GM23338 (cell line): ENCODE measurements at regions not wholly inside any gene's neighbourhood (a gene's known extent, or its start where the extent isn't known, plus 50 kb on each side); places are given as distances from the start of the nearest gene placed in this dataset.

Experiments
- ATAC-seq: fragments of 200-7000 bp; cut with Tn5 transposase; 3 replicates; pipeline ENCODE4 v1.9.1; 2020
- DNase-seq: peaks from one replicate; pipeline ENCODE4 v3.0.0-alpha.2; 2015; ENCODE audit warnings: low spot score
- H2AFZ ChIP-seq: fragments of 200-600 bp; sonication (generic); 2 replicates; pipeline ENCODE4 v1.8.0; 2016; ENCODE audit warnings: antibody characterized with exemption, mild to moderate bottlenecking, moderate library complexity
- H3F3A ChIP-seq: fragments of 200-600 bp; sonication (generic); replicated peaks from 2 replicates; pipeline ENCODE4 v1.8.0; 2017; ENCODE audit warnings: antibody characterized with exemption, mixed run types, low read depth
- H3K27ac ChIP-seq: fragments of 200-600 bp; sonication (generic); 2 replicates; pipeline ENCODE4 v1.6.1; 2016; ENCODE audit warnings: low read depth
- H3K27me3 ChIP-seq: fragments of 200-600 bp; sonication (generic); 2 replicates; pipeline ENCODE4 v1.8.0; 2016; ENCODE audit warnings: mild to moderate bottlenecking, mixed run types, moderate library complexity; ENCODE audit not compliant: insufficient read depth
- H3K36me3 ChIP-seq: fragments of 200-600 bp; sonication (generic); 2 replicates; pipeline ENCODE4 v1.8.0; 2016; ENCODE audit warnings: mild to moderate bottlenecking; ENCODE audit not compliant: insufficient read depth
- H3K4me1 ChIP-seq: fragments of 200-600 bp; sonication (generic); 2 replicates; pipeline ENCODE4 v1.8.0; 2016; ENCODE audit warnings: mild to moderate bottlenecking, moderate library complexity; ENCODE audit not compliant: insufficient read depth
- H3K4me2 ChIP-seq: fragments of 200-600 bp; sonication (generic); 2 replicates; pipeline ENCODE4 v1.7.1; 2017; ENCODE audit warnings: mixed run types
- H3K4me3 ChIP-seq: fragments of 200-600 bp; sonication (generic); 2 replicates; pipeline ENCODE4 v1.6.1; 2016; ENCODE audit warnings: mixed run types
- H3K79me2 ChIP-seq: fragments of 200-600 bp; sonication (generic); replicated peaks from 2 replicates; pipeline ENCODE4 v1.8.0; 2017; ENCODE audit warnings: mild to moderate bottlenecking; ENCODE audit not compliant: insufficient read depth
- H3K9me2 ChIP-seq: fragments of 200-600 bp; sonication (generic); 2 replicates; pipeline ENCODE4 v1.8.0; 2017; ENCODE audit not compliant: insufficient read depth
- H4K20me1 ChIP-seq: fragments of 200-600 bp; sonication (generic); replicated peaks from 2 replicates; pipeline ENCODE4 v1.8.0; 2017; ENCODE audit warnings: mild to moderate bottlenecking; ENCODE audit not compliant: insufficient read depth
- H3K27ac Mint-ChIP-seq: 2 replicates; pipeline ENCODE4 v1.8.0; 2020; ENCODE audit warnings: inconsistent platforms, mild to moderate bottlenecking, moderate library complexity, mixed read lengths
- H3K27me3 Mint-ChIP-seq: 3 replicates; pipeline ENCODE4 v1.8.0; 2022; ENCODE audit warnings: low read depth, mild to moderate bottlenecking, moderate library complexity, mixed read lengths, inconsistent platforms; ENCODE audit not compliant: insufficient read depth, poor library complexity
- H3K36me3 Mint-ChIP-seq: 3 replicates; pipeline ENCODE4 v1.8.0; 2021; ENCODE audit warnings: low read depth, mild to moderate bottlenecking, inconsistent platforms, moderate library complexity, mixed read lengths
- H3K4me1 Mint-ChIP-seq: 3 replicates; pipeline ENCODE4 v1.8.0; 2020; ENCODE audit warnings: mild to moderate bottlenecking, inconsistent platforms, mixed read lengths
- H3K4me3 Mint-ChIP-seq: 3 replicates; pipeline ENCODE4 v1.8.0; 2021; ENCODE audit warnings: moderate library complexity, mild to moderate bottlenecking, inconsistent platforms, mixed read lengths
- H3K9me3 Mint-ChIP-seq: 3 replicates; pipeline ENCODE4 v1.8.0; 2020; ENCODE audit warnings: moderate library complexity, mild to moderate bottlenecking, inconsistent platforms, mixed read lengths
- CREB1 ChIP-seq: fragments of 250-450 bp; sonication (Bioruptor Pico); IDR thresholded peaks from 2 replicates; pipeline ENCODE4 v1.5.0; 2020; ENCODE audit warnings: low read depth, mild to moderate bottlenecking, moderate library complexity
- CTCF ChIP-seq, 2 experiments: fragments of 200-600 bp in 1 of 2; sonication (generic) in 1 of 2; conservative IDR thresholded peaks; 2 replicates each; pipeline versions ENCODE4 v1.5.1 to v1.6.1; 2016 to 2017; ENCODE audit warnings: antibody characterized with exemption in 2 of 2, low read depth in 2 of 2, mild to moderate bottlenecking in 2 of 2, moderate library complexity in 1 of 2
- EZH2 ChIP-seq: fragments of 200-600 bp; sonication (generic); IDR thresholded peaks from one replicate; pipeline ENCODE4 v1.8.0; 2017; ENCODE audit warnings: antibody characterized with exemption, mild to moderate bottlenecking, low read depth; ENCODE audit not compliant: unreplicated experiment
- EZH2phosphoT487 ChIP-seq: fragments of 200-600 bp; sonication (generic); IDR thresholded peaks from one replicate; pipeline ENCODE4 v1.8.1; 2018; ENCODE audit warnings: antibody characterized with exemption; ENCODE audit not compliant: unreplicated experiment
- JUNB ChIP-seq: IDR thresholded peaks from one replicate; pipeline ENCODE4 v1.6.1; 2016; ENCODE audit warnings: antibody characterized with exemption; ENCODE audit not compliant: unreplicated experiment
- NANOG ChIP-seq: IDR thresholded peaks from 2 replicates; pipeline ENCODE4 v1.6.1; 2016; ENCODE audit warnings: antibody characterized with exemption, borderline replicate concordance
- POLR2AphosphoS5 ChIP-seq: IDR thresholded peaks from 2 replicates; pipeline ENCODE4 v1.6.1; 2016; ENCODE audit warnings: antibody characterized with exemption, low read depth
- STAT1 ChIP-seq: IDR thresholded peaks from one replicate; pipeline ENCODE4 v1.6.1; 2016; ENCODE audit warnings: antibody characterized with exemption; ENCODE audit not compliant: unreplicated experiment
- ZNF114 ChIP-seq: fragments of 250-450 bp; sonication (Bioruptor Pico); IDR thresholded peaks from 2 replicates; pipeline ENCODE4 v1.5.0; 2020; ENCODE audit warnings: mild to moderate bottlenecking, moderate library complexity
- ZNF331 ChIP-seq: fragments of 250-450 bp; sonication (Bioruptor Pico); IDR thresholded peaks from 2 replicates; pipeline ENCODE4 v1.5.0; 2020; ENCODE audit warnings: low read depth, mild to moderate bottlenecking, moderate library complexity
- TF ChIP-seq, protein P1 (sequence below): IDR thresholded peaks from 2 replicates; pipeline ENCODE4 v1.6.1; 2016; ENCODE audit warnings: antibody characterized with exemption
- TF ChIP-seq, protein P2 (sequence below): fragments of 250-450 bp; sonication (Bioruptor Pico); IDR thresholded peaks from 2 replicates; pipeline ENCODE4 v1.5.0; 2020; ENCODE audit warnings: mild to moderate bottlenecking, moderate library complexity
- TF ChIP-seq, protein P3 (sequence below): IDR thresholded peaks from one replicate; pipeline ENCODE4 v1.6.1; 2018; ENCODE audit warnings: antibody characterized with exemption; ENCODE audit not compliant: unreplicated experiment

GRCh38 chr15:31925541-31925940 is 104.8 kb upstream of the CHRNA7 start:
- Histone ChIP-seq H3F3A (no peaks in the 10 kb centered on the region), H4K20me1 (no peaks in the 10 kb centered on the region), H3K4me1 (no peaks in the 10 kb centered on the region), H3K27me3 (no peaks in the 10 kb centered on the region), H3K36me3 (peaks cover 11% of the 10 kb centered on the region; the same call in 1 of the 2 replicates), H2AFZ (no peak overlapping the region), H3K9me2 (no peaks in the 10 kb centered on the region), H3K4me2 (no peak overlapping the region), H3K79me2 (no peaks in the 10 kb centered on the region), H3K27ac (no peak overlapping the region), H3K4me3 (no peak overlapping the region)
- TF ChIP-seq NANOG (no peak), EZH2 (no peak), STAT1 (no peak), CTCF (conservative IDR thresholded peaks at IDR 0.05; ENCODE audit: low read depth in 2 of 2) (no peak), ZNF114 (CRISPR knock-in tag) (no peak), ZNF331 (CRISPR knock-in tag) (no peak), CREB1 (CRISPR knock-in tag) (no peak), EZH2phosphoT487 (no peak), POLR2AphosphoS5 (no peak), JUNB (no peak)
- TF ChIP-seq, protein P1, sequence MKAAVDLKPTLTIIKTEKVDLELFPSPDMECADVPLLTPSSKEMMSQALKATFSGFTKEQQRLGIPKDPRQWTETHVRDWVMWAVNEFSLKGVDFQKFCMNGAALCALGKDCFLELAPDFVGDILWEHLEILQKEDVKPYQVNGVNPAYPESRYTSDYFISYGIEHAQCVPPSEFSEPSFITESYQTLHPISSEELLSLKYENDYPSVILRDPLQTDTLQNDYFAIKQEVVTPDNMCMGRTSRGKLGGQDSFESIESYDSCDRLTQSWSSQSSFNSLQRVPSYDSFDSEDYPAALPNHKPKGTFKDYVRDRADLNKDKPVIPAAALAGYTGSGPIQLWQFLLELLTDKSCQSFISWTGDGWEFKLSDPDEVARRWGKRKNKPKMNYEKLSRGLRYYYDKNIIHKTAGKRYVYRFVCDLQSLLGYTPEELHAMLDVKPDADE = no peak
- TF ChIP-seq, protein P2, sequence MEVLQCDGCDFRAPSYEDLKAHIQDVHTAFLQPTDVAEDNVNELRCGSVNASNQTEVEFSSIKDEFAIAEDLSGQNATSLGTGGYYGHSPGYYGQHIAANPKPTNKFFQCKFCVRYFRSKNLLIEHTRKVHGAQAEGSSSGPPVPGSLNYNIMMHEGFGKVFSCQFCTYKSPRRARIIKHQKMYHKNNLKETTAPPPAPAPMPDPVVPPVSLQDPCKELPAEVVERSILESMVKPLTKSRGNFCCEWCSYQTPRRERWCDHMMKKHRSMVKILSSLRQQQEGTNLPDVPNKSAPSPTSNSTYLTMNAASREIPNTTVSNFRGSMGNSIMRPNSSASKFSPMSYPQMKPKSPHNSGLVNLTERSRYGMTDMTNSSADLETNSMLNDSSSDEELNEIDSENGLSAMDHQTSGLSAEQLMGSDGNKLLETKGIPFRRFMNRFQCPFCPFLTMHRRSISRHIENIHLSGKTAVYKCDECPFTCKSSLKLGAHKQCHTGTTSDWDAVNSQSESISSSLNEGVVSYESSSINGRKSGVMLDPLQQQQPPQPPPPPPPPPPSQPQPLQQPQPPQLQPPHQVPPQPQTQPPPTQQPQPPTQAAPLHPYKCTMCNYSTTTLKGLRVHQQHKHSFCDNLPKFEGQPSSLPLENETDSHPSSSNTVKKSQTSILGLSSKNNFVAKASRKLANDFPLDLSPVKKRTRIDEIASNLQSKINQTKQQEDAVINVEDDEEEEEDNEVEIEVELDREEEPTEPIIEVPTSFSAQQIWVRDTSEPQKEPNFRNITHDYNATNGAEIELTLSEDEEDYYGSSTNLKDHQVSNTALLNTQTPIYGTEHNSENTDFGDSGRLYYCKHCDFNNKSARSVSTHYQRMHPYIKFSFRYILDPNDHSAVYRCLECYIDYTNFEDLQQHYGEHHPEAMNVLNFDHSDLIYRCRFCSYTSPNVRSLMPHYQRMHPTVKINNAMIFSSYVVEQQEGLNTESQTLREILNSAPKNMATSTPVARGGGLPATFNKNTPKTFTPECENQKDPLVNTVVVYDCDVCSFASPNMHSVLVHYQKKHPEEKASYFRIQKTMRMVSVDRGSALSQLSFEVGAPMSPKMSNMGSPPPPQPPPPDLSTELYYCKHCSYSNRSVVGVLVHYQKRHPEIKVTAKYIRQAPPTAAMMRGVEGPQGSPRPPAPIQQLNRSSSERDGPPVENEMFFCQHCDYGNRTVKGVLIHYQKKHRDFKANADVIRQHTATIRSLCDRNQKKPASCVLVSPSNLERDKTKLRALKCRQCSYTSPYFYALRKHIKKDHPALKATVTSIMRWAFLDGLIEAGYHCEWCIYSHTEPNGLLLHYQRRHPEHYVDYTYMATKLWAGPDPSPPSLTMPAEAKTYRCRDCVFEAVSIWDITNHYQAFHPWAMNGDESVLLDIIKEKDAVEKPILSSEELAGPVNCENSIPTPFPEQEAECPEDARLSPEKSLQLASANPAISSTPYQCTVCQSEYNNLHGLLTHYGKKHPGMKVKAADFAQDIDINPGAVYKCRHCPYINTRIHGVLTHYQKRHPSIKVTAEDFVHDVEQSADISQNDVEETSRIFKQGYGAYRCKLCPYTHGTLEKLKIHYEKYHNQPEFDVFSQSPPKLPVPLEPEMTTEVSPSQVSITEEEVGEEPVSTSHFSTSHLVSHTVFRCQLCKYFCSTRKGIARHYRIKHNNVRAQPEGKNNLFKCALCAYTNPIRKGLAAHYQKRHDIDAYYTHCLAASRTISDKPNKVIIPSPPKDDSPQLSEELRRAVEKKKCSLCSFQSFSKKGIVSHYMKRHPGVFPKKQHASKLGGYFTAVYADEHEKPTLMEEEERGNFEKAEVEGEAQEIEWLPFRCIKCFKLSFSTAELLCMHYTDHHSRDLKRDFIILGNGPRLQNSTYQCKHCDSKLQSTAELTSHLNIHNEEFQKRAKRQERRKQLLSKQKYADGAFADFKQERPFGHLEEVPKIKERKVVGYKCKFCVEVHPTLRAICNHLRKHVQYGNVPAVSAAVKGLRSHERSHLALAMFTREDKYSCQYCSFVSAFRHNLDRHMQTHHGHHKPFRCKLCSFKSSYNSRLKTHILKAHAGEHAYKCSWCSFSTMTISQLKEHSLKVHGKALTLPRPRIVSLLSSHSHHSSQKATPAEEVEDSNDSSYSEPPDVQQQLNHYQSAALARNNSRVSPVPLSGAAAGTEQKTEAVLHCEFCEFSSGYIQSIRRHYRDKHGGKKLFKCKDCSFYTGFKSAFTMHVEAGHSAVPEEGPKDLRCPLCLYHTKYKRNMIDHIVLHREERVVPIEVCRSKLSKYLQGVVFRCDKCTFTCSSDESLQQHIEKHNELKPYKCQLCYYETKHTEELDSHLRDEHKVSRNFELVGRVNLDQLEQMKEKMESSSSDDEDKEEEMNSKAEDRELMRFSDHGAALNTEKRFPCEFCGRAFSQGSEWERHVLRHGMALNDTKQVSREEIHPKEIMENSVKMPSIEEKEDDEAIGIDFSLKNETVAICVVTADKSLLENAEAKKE (CRISPR knock-in tag) = no peak
- TF ChIP-seq, protein P3, sequence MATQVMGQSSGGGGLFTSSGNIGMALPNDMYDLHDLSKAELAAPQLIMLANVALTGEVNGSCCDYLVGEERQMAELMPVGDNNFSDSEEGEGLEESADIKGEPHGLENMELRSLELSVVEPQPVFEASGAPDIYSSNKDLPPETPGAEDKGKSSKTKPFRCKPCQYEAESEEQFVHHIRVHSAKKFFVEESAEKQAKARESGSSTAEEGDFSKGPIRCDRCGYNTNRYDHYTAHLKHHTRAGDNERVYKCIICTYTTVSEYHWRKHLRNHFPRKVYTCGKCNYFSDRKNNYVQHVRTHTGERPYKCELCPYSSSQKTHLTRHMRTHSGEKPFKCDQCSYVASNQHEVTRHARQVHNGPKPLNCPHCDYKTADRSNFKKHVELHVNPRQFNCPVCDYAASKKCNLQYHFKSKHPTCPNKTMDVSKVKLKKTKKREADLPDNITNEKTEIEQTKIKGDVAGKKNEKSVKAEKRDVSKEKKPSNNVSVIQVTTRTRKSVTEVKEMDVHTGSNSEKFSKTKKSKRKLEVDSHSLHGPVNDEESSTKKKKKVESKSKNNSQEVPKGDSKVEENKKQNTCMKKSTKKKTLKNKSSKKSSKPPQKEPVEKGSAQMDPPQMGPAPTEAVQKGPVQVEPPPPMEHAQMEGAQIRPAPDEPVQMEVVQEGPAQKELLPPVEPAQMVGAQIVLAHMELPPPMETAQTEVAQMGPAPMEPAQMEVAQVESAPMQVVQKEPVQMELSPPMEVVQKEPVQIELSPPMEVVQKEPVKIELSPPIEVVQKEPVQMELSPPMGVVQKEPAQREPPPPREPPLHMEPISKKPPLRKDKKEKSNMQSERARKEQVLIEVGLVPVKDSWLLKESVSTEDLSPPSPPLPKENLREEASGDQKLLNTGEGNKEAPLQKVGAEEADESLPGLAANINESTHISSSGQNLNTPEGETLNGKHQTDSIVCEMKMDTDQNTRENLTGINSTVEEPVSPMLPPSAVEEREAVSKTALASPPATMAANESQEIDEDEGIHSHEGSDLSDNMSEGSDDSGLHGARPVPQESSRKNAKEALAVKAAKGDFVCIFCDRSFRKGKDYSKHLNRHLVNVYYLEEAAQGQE = no peak
- Mint-ChIP-seq H3K4me1 (peaks cover 4% of the 10 kb centered on the region; the same call in 2 of the 3 replicates), H3K4me3 (no peak overlapping the region), H3K27ac (no peak overlapping the region), H3K27me3 (no peaks in the 10 kb centered on the region), H3K9me3 (peaks cover 23% of the 10 kb centered on the region), H3K36me3 (peaks cover 12% of the 10 kb centered on the region; the same call in 1 of the 3 replicates)
- ATAC-seq = no peak
- DNase-seq = no peak
